Esophagus squamous epithelium (tissue), 4 donors: ENCODE measurements at regions not wholly inside any gene's neighbourhood (a gene's known extent, or its start where the extent isn't known, plus 50 kb on each side); places are given as distances from the start of the nearest gene placed in this dataset.

Source experiments
- POLR2A ChIP-seq, 4 donors: fragments of 450-650 bp; IDR thresholded peaks; one replicate each; pipeline ENCODE4 v1.6.1; 2017; ENCODE audit warnings: antibody characterized with exemption in 4 of 4, mild to moderate bottlenecking in 4 of 4, moderate library complexity in 3 of 4
- TF ChIP-seq, protein P1 (sequence below), 6 experiments: fragments of 450-650 bp in 4 of 6; fragments of 200-600 bp in 2 of 6; sonication (generic) in 2 of 6; IDR thresholded peaks; one replicate each; pipeline ENCODE4 v1.5.1; 2016 to 2019; ENCODE audit warnings: antibody characterized with exemption in 6 of 6, mild to moderate bottlenecking in 4 of 6, moderate library complexity in 4 of 6

DNA sequence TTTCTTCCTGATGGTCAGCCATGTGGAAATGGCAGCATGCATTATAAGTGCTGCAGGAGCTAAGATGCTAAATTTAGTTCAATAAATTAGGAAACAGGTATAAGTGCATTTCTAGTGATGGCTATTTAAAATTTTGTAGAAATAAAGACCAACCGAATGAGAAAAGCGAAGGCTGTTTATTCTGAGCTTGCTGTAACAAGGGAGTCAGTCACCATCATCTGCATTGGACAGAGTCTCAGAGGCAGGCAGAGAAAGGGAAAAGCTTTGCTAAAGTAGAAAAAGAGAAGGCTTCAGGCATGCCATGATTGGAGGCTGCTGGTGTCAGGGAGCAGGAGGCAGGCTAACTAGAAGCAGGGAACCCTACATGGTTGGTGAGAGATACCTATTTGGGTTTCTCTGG is 451.0 kb downstream of the EDEM1 start:
- TF ChIP-seq, protein P1, sequence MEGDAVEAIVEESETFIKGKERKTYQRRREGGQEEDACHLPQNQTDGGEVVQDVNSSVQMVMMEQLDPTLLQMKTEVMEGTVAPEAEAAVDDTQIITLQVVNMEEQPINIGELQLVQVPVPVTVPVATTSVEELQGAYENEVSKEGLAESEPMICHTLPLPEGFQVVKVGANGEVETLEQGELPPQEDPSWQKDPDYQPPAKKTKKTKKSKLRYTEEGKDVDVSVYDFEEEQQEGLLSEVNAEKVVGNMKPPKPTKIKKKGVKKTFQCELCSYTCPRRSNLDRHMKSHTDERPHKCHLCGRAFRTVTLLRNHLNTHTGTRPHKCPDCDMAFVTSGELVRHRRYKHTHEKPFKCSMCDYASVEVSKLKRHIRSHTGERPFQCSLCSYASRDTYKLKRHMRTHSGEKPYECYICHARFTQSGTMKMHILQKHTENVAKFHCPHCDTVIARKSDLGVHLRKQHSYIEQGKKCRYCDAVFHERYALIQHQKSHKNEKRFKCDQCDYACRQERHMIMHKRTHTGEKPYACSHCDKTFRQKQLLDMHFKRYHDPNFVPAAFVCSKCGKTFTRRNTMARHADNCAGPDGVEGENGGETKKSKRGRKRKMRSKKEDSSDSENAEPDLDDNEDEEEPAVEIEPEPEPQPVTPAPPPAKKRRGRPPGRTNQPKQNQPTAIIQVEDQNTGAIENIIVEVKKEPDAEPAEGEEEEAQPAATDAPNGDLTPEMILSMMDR (IDR thresholded peaks at IDR 0.05) = no peak
- TF ChIP-seq POLR2A (IDR thresholded peaks at IDR 0.05) = no peak
